NAMALWA (cell line): ENCODE measurements at regions not wholly inside any gene's neighbourhood (a gene's known extent, or its start where the extent isn't known, plus 50 kb on each side); places are given as distances from the start of the nearest gene placed in this dataset.
"Not testable (repeated sequence)": the region's sequence is repeated elsewhere in the genome, so short reads cannot be mapped to it uniquely, and the experiment has no call there.

ENCODE experiments used
- DNase-seq: peaks from one replicate; pipeline ENCODE4 v3.0.0-alpha.2; 2015; ENCODE audit warnings: low spot score

DNA sequence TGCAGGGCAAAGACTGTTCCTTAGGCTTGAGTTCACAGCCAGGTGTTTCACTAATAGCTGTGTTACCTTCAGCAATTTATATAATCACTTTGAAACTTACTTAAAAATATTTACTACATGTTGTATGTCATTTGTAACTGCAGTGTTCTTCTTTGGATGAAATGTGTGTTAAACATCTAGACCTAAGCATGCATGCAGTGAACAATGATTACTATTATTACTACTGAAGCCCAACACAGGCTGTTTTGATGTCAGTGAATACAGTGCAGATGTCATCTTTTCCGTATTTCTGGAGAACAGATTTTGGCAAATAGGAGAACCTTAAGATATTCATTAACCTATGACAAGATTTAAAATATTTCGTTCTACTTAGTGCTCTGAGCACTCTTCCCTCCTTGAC, 101.8 kb upstream of the ANK2 start:
- no peak for DNase-seq

DNA sequence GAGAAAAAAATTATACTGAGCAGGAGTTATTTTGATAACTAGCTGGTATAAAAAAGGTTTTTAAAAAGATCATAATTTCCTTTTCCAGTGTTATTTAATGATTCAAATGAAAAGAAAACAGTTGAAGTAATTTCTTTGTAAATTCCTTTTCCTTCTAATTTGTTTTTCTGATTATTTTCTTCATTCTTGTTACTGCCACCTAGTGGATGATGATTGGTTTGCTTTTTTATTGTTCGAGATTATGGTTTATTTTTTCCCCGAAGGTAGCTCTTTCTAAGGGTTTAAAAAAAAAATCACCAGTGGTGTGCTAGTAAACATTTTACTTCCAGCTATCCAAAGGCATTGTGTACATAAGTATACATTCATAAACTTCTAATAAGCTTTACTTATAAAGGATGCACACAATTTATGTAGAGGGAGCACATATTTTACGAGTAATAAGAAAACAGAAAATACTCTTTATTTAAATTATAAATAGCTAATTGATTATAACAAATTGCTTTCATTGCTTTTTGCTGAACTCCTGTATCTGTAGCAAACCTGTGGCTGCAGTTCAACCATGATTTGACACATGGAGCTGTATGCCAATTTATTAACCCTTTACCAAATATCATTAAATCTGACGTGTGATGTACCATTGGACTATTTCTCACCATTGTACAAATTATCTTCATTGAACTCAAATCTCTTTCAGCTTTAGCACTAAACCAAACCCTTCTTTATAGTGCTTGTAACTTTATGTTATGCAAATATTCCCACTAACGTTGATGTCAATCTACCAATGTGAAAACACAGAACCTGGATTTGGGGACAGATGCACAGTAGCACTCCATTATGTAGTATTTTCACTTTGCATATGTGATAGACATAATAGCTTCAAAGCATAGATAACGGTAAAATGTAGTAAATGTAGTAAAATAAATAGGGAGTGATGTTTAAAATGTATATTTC, 97.8 kb upstream of the ANK2 start:
- peak; percentile 60 for DNase-seq

DNA sequence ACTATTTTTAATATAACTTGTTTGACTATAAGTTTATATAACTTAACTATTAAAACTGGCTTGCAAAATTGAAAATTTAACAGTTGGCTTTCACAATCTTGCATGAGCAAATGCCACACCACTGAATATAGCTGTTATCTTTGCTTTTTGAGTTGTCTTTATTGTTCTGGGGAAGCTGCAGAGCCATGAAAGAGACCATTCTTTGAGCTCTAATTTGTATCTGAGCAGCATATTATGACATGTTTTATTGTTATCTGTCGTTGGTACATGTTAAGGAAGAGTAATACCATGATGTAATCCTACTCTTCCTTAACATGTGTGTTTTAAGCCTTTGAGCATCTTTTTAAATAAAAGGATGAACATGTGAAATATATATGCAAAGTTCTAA, 97.1 kb upstream of the ANK2 start:
- DNase-seq = no peak

DNA sequence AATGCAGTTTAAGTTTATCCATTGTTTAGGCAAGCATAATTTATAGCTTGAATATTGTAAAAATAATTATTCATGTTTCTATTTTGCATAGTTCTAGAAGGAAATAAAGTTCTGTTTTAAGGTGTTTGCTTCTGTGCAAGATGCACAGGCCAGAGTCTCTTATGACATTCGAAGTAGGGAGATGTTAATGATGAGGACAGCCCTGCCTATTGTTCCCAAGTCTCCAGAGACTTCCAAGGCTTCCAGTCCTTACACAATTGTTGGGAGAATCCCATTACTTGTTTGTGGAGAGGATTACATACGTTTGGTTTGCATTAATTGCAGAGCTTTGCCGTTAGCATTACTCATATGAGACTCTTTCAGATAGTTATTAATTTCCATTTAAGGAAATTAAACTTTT, 96.2 kb upstream of the ANK2 start:
- DNase-seq = no peak

DNA sequence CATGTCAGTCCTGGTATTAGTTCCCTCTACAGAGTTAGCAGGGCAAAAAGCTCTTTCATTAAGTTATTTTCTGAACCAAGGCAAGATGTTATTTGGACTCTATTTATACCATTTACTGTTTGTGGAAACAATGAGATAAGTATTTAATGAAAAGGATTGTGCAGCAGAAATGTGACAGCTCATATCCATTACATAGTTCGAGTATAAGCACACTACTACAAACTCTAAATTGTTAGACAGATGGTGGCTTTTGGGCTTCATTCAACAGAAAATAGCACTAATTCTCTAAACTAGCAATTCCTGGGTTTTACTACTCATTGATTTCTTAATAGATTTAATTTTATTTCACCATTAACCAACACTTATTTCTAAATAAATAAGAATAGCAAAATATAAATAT, 95.2 kb upstream of the ANK2 start:
- no peak for DNase-seq

DNA sequence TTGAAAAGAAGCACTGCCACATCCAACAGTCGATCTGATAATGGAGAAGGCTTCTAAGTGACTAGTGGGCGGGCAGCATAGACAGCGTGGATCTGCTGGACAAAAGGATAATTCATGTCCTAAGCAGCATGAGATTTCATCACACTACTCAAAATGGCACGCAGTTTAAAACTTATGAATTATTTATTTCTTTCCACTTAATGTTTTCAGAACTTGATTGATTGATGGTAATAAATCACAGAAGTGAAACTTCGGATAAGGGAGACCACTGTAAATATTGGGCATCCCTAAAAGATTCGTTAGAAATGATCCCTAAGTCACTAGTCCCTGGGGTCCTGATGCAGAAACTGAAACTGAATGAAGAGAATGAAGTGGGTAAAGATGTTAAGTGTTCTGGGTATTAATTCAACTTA, 93.0 kb upstream of the ANK2 start:
- no peak for DNase-seq

DNA sequence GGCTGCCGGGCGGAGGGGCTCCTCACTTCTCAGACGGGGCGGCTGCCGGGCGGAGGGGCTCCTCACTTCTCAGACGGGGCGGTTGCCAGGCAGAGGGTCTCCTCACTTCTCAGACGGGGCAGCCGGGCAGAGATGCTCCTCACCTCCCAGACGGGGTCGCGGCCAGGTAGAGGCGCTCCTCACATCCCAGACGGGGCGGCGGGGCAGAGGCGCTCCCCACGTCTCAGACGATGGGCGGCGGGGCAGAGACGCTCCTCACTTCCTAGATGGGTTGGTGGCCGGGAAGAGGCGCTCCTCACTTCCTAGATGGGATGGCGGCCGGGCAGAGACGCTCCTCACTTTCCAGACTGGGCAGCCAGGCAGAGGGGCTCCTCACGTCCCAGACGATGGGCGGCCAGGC, 91.7 kb upstream of the ANK2 start:
- DNase-seq = not testable (repeated sequence)

DNA sequence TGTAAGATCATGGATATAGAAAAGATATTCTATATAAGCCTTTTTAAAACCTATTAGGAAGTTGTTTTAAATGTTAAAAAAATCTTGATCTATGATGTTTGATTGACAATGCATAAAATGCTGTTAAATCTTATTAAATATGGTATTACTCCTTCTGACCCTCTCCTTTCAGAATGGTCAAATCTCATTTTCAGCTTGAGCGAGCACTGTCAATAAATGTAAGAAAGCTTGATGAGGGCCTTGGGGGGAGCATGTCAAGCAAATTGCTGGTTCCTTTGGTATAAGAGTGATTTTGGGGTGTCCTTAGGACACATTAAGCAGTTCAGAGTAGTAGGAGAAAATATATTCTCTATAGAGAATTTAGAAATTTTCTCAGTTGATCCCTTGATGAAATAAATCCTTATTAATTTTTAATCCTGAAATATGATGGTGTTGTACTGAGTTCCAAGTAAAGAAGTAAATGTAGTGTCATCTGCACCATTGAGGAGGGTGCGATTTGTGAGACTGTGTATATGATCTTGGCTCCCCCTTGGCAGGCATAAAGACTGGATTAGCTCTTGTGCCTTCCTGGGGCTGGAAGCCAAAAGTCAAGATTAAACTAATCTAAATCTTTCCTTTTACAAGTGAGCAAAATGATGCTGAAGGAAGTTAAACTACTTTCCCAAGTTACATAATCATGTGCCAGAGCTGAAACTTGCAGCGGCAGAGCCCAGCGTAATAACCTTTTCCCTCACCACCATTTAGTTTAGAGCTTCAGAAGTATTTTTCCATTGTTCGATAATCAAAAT, 82.6 kb upstream of the ANK2 start:
- no peak for DNase-seq

DNA sequence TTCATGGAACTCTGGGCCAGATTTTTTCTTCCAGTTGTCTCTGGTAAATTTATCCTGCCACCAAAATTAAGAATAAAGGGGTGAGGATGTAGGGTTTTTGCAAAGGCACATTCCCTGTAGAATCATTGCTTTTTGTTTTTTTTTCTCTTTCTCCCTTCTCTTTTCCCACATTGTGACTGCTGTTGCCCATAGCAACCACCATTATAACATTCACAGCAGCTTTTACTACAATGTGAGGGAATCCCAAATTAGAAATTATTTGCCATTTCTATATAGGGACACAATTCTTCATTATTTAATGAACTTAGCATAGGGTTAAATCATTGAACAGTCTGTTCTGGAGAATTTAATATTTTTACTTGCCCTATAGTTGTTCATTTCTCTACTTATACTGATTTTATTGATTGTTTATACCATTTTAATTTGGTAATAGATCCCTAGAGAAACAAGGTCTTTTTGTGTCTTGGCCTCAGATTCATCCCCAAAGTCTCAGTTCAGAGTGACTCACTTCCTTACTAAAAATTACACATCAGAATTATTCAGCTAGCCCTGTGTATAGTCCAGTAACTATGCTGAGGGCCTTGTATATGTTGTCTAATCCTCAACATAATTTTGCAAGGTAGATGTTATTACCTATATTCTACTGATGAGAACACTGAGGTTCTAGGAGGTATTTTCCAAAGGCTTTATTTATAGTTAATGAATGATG, 80.8 kb upstream of the ANK2 start:
- DNase-seq = no peak

DNA sequence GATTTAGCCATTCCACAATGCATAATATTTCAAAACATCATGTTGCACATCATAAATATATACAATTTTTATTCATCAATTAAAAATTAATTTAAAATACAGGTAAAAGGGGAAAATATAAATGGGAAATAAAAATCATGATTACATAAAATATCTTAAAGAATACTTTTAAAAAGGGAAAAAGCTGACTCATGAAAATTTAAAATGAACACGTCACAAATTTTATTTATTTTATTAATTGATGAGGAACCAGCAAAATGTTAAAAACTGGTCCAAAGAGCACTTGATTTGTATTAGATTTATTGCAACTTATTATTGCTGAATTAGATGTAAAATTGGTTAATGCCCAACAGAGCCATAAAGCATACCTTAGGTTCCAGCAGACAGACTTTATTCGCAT, 78.5 kb upstream of the ANK2 start:
- no peak for DNase-seq

DNA sequence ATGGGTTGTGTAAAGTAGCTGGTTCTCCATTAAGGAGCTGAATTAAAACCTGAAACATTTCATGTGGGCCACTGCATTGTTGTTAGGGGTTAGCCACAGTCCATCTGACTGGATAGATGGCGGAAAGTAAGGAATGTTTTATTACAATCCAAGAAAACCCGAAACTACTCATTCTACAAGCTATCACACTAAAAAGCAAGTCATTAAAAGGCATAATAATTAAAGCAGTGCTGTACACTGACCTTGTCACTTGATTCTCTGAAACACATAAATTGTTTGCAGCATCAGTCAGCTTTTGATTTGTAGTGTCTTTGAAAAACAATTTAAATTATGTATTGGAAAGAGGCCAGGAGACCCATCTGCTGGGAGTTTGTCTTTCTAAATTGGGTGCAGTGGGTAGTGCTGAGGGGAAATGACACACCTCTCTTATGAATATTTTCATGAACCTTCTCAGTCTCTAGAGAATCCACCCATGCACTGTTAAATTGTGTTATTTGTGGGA, 75.7 kb upstream of the ANK2 start:
- DNase-seq = no peak

DNA sequence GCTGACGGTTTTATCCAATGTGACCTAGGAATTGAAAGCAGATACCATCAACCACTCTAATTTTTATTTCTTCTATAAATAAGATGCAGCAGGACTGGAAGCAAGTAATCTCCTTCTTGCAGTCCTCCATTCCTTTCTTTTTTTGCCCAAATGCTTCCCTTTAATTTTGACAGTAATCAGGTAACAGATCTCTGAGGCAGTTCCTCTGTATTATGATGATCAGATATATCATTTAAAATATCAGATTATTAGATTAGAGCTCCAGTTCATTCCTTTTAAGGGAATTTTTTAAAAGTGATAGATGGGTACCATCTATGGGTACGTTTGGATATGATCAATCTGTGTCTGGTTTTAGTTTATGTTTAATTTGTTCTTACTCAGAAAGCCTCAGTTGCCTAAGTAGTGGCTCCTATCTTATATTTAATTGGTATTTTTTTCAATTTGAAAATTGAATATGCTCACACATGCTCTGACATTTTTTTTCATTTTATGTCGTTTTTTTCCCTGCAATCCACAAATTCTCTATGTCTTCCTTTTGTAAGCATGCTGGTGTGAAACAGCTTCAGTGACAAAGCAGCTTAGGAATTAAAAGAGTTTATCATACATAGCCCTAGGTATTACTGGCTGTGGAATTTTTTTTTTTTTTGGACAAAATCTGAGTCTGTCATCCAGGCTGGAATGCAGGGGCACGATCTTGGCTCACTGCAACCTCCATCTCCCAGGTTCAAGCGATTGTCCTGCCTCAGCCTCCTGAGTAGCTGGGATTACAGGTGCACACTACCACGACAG, 73.7 kb upstream of the ANK2 start:
- no peak for DNase-seq

DNA sequence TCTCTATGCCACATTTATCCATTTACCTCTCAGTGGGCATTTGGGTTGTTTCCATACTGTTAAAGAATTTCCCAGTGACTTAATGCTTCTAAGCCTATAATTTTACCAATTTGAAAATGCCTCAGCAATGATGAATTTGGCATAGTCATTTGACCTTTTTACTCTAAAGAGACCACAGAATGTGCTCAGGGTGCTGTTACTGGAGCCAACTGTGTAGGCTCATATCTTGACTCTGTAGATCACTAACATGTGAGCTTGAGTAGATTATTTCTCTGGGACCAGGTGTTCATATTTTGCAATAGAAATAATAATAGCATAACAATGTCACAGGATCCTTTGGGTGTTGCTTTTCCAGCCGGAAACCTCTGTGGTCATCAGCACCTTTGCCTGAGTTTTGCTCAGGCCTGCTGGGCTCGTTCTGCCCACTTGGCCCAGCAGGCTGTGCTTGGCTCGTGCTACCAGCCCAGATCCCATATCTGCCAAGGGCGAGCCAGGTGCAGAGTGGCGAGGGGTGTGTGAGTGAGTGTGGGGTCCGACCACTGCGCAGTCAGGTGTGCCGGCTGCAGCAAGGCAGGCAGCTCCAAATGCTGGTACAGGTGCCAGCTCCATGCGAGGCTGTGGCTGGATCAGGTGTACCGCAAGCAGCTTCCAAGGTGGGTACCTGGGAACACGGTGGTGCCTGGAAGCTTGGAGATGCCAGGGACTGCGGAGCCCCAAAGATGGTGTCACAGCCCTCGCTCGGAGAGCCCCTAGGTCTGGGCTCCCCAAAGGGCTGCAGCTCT, 70.6 kb upstream of the ANK2 start:
- DNase-seq = no peak

DNA sequence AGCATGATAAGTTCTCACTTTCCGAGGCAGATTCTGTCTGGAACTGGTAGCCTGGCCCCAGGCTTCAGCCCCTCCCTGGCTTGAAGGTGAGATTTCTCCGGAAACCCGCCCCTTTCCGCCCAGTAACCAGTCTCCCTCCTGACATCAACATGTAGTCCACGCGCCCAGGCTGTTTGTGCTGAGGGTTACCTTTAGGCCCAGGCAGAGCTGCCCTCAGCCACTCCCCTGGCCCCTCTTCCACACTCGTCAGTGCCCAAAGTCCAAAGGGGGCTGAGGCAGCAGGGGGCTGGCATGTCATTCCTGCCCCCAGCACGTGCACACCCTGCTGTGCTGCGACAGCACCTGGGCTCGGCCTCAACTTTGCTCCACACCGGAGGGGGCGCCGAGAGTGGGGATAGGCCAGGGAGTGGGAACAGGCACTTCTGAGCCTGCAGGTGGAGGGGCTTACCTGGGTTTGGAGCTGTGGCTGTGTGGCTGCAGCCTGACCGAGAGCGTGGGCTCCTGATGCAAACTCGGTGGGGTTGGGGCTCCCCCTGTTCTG, 69.5 kb upstream of the ANK2 start:
- DNase-seq = no peak

DNA sequence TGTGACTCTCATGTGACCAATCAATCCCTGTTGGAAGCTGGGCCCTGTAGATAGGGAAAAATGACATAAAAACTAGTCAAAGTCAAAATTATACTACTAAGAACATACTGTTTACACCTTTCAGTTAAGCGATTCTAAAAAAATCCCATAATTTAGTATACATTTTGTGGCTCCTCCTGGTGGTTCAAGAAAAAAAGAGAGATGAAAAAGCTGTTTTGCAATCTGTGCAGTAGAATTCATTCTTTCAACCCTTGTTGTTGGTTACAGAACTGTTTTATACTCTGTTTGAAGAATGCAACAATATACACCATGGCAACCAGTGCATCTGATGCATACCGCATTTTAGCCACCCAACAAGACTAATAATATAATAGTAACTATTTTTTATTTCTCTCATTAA, 66.8 kb upstream of the ANK2 start:
- peak; percentile 9 for DNase-seq

DNA sequence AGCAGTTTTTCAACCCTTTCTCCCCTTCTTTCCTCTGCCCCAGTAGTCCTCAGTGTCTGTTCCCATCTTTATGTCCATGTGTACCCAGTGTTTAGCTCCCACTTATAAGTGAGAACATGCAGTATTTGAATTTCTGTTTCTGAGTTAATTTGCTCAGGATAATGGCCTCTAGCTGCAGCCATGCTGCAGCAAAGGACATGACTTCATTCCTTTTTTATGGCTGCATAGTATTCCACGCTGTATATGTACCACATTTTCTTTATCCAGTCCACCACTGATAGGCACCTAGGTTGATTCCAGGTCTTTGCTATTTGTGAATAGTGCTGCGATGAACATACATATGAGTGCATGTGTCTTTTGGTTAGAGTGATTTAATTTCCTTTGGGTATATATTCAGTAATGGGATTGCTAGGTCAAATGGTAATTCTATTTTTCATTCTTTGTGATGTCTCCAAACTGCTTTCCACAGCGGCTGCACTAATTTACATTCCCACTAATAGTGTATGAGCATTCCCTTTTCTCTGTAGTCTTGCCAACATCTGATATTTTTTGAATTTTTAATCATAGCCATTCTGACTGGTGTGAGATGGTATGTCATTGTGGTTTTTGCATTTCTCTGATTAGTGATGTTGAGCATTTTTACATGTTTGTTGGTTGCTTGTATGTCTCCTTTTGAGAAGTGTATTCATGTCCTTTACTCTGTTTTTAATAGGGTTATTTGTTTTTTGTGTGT, 54.6 kb upstream of the ANK2 start:
- no peak for DNase-seq
